Frontal cortex (tissue), 3 donors: ENCODE measurements at regions not wholly inside any gene's neighbourhood (a gene's known extent, or its start where the extent isn't known, plus 50 kb on each side); places are given as distances from the start of the nearest gene placed in this dataset.
"Not testable (repeated sequence)": the region's sequence is repeated elsewhere in the genome, so short reads cannot be mapped to it uniquely, and the experiment has no call there.

ENCODE experiments used
- DNase-seq, 2 donors: peaks; one replicate each; pipeline ENCODE4 v3.0.0; 2012; ENCODE audit warnings: low spot score in 2 of 2
- FAIRE-seq: peaks from 2 replicates; lab custom pipeline; 2012; peaks lifted over from hg19 to GRCh38; lab: Jason Lieb, UNC
- donor health status: control.
- donor health status: control.
- donor health status: control.

DNA sequence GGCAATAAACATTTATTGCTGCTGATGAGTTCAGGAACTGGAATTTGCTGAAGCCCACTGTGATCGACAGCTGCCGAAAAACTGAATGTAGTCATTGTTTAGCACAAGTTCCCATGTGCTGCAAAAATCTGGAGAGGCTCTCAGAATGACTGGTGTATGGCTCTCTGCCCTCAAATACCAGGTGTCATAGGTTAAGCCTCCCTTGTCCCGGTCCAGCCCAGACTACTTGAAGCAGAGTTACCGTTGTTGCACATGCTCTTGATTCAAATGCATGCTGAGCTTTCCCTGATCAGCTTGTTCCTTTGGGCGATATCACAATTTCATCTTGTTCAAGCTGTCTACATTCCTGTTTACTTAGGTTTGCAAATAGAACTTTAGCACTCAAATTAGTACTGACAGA is 625.2 kb downstream of the CPS1 start:
- DNase-seq, result no peak
- FAIRE-seq, result no peak

DNA sequence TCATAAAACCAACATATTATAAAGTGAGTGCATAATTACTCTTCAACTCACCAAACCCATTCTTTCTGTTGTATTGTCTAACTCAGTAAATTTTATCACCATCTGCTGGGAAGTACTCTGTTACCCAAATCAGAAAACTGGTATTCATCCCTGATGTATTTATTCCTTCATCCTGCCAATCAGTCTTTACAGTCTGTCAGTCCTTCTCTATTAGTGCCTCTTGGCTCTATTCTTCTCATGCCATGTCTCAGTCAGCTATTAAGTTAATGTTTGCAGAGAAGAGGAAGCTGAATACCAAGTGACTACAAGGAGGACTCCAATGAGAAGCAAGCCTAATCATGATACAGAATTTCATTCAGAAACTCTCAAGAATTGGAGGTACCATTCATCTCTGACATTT is 631.2 kb downstream of the CPS1 start:
- DNase-seq, result no peak
- no peak for FAIRE-seq

DNA sequence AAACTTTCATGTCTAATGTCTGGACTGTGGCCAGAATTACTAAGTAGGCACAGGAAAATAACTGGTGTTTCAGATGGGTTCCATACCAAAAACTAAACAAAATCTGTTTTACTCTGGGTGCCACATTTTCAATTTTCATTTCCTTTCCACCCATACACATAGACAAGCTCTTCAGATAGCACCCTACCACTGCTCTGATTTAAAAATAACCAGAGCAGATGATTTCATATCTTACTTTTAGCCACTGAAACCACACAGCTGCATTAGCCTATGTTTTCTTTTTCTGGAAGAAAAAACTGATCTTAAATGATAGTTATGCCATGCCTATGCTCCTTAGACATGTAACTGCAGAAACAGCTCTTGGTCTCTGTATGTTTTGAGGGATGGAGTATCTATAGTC is 647.6 kb downstream of the CPS1 start:
- DNase-seq (no peak), FAIRE-seq (no peak)

DNA sequence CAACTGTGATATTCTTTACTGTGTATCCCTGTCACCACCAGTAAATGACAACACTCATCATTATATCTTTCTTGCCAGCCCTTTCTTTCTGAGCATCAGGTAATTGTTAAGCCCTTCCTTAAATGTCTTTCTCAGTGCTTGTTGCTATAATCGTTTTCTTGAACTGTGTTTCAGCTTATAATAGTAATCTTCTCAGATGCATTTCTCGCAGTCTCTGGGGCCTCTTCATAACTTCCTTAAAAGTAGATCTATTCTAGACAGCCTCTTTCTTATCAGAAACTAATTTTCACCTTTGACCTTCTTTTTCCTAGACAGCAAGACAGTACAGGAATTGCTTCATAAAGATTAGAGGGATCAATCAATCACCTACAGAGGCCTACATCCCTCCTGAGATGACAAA is 648.1 kb downstream of the CPS1 start:
- DNase-seq (no peak), FAIRE-seq (no peak)

DNA sequence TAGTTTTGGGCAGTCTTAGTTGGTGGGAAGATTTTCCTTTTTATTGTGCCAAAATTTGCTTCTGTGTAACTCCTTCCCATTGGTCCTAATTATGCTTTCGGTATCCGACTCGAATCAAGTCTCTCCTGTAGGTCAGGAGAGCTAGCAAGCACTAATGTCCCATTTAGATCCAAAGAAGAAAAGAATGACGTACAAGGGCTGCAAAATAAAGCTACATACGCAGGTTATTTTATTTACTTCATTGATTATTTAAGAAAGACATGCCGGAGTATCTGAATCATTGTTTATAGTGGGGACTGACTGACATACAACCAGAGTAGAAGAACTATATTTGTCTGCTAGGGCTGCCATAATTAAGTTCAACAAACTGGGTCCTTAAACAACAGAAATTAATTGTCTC is 648.5 kb downstream of the CPS1 start:
- no peak for FAIRE-seq
- no peak for DNase-seq

DNA sequence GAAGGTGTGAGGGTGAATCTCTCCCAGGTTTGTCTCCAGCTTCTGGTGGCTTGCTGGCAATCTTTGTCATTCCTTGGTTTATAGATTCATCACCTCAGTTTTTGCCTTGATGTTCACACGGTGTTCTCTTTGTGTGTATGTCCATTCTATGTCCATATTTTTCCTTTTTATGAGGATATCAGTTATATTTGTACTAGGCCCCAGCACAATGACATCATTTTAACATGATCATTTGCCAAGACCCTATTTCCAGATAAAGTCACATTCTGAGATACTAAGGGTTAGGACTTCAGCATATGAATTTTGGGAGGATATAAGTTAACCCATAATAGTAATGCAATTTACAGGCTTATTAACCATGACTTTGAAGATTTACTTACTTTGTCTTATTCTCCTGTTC is 649.0 kb downstream of the CPS1 start:
- DNase-seq, result no peak
- no peak for FAIRE-seq

DNA sequence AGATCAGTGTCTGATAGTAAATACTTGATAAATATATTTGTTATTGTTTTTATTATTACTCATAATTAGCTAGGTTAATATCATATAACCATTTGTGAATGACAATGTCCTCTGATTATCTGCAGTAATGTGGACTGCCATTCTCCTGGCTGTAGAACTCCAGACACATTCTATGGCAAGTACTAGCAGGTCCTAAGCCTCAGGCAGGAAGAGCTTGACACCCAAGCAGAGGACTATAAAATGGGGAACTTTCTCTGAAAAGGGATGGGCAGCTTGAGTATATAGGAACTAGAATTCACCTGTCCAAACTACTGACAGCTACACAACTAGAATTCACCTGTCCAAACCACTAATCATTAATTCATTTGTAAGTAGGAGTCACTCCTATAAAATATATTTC is 649.4 kb downstream of the CPS1 start:
- DNase-seq (no peak), FAIRE-seq (no peak)

DNA sequence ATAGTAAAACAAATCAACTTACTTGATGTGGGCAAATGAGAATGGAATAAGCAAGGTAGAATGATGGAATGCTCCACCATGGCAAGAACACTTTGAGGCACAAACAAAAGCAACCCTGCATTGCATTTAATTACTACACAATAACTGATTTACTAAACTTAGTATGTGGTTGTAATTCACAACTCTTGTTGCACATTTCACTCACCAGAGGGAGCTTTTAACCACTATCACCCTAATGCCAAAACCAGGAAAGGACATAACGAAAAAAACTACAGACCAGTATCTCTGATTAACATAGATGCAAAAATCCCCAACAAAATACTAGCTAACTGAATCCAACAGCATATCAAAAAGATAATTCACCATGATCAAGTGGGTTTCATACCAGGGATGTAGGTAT is 659.8 kb downstream of the CPS1 start:
- DNase-seq (no peak), FAIRE-seq (no peak)

DNA sequence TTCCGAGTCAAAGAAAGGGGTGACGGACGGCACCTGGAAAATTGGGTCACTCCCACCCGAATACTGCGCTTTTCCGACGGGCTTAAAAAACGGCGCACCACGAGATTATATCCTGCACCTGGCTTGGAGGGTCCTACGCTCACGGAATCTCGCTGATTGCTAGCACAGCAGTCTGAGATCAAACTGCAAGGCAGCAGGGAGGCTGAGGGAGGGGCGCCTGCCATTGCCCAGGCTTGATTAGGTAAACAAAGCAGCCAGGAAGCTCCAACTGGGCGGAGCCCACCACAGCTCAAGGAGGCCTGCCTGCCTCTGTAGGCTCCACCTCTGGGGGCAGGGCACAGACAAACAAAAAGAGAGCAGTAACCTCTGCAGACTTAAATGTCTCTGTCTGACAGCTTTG is 663.1 kb downstream of the CPS1 start:
- not testable (repeated sequence) for DNase-seq

DNA sequence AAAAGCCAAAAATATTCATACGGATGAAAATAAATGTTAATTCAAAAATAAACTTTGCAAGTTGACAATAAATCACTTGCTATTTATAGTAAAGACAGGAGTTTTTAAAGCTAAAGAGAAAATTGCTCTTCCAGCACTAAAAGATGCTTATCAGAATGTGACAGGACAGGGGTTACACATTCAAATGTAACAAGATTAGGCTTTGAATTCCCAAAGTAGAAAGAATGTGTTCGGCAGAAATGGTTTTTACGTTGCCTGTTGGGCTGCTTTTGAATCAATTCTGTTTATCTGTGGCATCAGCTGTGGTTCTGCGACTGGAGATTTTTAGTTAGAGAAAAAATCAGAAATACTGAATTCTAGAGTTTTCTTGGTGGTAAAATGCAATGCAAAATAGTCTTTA is 669.4 kb downstream of the CPS1 start:
- DNase-seq, result no peak
- no peak for FAIRE-seq

More for the DNA sequence above, 663.1 kb downstream of the CPS1 start:
- not testable (repeated sequence) for FAIRE-seq

DNA sequence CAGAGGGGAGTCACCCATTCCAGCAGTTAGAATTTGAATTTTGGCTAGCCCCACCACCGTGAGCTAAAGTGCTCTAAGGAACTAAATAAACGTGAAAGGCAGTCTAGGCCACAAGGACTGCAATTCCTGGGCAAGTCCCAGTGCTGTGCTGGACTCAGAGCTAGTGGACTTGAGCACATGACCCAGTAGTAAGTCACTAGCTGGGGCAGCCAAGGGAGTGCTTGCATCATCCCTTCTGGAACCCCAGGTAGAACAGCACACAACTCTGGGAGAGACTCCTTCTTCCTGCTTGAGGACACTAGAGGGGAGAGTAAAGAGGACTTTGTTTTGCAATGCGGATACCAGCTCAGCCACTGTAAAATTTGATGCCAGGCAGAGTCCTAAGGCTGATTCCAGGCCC is 672.2 kb downstream of the CPS1 start:
- DNase-seq, result no peak
- FAIRE-seq, result no peak

DNA sequence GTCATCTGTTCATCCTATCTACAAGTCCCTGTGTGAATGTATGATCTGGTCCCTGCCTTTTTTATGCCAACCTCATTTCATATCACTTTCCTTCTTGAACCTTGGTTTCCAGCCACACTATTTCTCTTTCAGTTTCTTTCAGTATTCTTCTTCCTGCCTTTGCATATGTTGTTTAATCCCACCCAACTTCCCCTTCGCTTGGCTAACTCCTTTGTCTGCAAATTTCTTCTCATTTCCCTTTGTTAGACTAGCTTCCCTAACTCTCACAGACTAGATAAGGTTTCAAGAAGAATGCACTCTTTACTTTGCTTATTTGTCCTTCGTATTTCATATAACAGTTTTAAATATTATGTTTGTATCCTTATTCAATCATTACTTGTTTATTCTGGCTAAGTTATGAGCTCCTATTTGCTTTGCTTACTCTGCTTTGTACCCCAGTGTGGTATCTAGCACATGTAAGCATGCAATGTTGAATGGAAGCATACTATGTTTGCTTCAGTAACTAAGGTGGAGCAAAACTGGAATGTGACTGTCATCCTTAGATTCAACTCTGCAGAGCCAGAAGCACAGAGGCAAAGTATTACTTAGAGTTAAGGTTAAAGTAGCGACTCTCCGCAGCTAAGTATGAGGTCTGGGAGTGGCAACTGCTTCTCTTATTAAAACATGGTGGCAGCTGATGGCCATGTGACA is 681.3 kb downstream of the CPS1 start:
- DNase-seq, result no peak
- no peak for FAIRE-seq

DNA sequence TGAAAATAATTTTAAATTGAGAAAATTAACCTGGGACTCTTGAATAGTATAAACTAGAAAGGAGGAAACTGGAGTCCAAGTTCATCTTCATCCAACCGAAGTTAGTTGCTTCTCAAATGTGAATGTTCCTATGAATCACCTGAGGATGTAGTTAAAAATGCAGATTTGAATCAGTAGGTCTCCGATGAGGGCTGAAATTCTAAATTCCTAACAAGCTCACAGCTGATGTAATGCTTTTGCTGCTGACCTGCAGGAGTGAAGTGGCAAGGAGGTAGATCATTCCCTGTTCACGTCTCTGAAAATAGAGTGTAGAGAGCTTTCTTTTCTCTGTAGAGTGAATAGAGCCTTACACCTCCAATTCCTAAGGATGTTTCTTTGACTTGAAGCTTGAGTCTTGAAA is 685.5 kb downstream of the CPS1 start:
- no peak for DNase-seq
- no peak for FAIRE-seq

DNA sequence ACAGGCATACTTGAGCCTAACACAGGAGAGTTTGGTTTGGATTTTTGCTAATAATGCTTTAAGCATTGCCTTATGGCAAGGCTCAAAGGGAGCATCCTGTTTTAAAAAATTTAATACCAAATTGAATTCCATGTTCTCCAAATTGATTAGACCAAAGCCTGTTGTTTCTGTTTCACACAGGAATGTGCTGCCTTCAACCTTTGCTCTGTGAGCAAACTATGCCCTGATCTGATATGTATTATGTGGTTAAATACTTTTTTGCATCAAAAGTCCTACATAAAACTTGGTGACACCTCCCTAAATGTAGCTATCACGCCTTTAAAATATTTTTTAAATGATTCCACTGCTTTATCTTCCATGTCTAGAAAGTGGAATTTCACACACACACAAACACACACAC is 691.4 kb downstream of the CPS1 start:
- DNase-seq (no peak), FAIRE-seq (no peak)

DNA sequence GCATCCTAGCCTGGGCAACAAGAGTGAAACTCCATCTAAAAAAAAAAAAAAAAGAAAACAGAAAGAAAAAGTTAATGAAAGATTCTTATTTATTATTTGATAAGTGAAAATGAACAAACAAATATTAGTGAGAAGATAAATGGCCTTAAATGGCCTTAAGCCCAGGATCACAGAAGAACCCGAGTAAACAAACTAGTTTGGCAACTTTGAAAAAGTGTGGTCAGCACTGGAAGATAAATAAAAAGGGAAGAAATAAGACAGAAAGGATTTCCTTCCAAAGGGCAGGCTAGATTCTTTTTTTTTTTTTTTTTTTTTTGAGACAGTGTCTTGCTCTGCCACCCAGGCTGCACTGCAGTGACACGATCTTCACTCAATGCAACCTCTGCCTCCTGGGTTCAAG is 692.4 kb downstream of the CPS1 start:
- DNase-seq (no peak), FAIRE-seq (no peak)

DNA sequence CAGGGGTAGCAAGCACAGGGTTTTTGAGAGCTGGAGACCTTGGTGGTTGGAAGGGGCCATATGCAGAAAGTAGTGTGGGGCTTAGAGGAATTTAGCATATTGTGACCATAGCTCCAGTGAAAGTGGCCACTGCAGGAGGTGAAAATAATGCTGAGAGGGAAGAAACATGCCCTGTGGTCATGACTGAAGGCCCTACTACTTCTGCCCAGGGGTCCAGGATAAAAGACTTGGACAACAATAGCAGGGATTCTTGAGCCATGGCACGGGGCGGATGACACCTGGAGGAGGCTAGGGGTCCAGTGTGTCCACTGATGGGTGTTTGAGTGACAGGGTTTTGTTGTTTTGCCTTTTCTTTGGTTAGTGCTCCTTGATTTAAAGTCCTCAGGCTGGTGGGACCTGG is 694.6 kb downstream of the CPS1 start:
- FAIRE-seq (no peak), DNase-seq (no peak)

DNA sequence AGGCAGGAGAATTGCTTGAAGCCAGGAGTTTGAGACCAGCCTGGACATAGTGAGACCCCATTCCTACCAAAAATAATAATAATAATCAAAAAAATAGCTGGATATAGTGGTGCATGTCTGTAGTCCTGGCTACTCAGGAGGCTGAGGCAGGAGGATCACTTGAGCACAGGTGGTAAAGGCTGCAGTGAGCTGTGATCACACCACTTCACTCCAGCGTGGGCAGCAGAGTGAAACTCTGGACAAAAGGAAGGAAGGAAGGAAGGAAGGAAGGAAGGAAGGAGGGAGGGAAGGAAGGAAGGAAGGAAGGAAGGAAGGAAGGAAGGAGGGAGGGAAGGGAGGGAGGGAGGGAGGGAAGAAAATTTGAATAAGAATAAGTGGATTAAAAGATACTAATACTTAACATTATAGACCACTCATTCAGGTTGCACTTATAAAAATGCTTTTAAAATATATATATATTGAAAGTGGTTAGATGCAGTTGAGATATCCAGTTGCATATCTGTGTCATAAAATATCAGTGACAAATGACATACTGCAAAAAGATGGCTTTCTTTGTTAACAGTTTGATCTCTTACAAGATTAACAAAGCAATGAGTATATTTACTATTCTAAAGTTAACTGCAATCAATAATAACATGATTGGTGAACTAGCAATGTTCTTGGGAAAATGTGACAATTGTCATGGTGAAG is 702.4 kb downstream of the CPS1 start:
- DNase-seq (no peak), FAIRE-seq (no peak)

DNA sequence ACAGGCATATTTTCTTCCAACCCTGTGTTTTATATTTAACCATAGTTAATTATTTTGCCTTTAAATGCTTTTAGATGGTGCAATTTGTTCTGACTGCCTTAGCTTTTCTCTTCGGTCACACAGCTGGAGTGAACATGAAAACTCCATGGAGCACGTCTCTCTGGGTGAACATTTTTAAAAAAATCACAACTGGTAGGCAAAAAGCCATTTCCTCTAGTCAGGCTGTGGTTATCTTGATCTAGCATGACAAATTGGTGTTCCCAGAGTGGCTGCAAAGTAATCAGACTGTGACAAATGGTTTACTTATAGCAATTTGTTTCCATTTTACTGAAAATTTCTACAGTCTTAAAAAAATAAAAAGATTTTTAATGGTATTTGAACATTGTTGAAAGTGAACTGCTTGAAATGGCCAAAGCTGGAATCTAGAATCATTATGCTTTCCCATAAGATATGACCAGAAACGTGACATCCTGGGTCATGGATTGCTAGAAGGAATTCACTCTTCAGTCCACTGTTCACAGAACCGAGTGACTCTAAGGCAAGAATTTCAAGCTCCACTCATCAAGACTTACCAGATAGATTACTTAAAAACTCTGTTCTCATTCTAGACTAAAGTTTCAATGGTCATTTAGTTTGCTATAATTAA is 703.6 kb downstream of the CPS1 start:
- DNase-seq (no peak), FAIRE-seq (no peak)

DNA sequence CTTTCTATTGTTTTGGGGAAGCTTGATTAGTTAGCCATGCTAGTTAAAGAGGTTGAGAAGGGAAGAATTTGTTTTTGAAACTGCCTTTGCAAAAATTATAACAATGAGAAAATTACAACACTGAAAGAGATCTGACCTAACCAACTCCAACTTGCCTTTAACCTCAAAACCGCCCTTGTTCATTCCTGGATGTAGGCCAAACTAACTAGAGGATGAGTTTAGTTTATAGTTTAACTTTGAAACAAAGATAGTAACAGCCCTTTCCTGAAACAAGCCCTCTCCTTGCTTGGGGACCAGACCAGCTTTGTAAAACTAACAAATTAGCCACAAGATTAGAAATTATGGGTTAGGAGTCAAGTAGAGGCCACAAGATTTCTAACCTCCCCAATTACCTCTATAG is 713.9 kb downstream of the CPS1 start:
- no peak for DNase-seq
- no peak for FAIRE-seq

DNA sequence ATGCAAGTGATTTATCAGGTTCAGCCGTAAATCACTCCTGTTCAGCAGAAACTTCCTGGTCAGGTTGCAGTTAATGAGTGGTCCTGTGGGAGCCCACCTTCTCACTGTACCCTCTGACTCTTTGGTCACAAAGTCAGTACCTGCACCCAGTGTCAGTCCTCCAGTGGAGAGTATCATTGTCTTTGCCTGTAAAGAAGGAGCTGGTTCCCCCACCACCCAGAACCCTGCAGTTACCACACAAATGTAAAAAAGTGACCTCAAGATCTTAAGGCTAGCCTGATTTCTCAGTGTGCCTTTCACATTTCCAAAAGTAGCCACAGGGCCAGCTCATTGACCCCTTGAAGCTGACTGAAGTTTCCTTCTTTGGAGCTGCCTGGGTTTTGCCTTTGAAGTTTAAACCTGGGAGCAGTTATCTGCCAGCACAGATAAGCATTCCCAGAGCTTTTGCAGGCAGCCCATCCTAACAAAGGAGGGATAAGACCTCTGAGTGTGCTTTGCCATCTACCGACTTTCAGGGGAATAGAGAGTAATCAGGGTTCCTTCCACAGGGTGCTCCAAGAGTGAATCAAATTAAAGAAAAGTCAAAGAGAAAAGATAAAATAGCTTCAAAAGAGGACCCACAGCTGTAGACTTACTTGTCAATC is 725.2 kb downstream of the CPS1 start:
- no peak for FAIRE-seq
- no peak for DNase-seq

DNA sequence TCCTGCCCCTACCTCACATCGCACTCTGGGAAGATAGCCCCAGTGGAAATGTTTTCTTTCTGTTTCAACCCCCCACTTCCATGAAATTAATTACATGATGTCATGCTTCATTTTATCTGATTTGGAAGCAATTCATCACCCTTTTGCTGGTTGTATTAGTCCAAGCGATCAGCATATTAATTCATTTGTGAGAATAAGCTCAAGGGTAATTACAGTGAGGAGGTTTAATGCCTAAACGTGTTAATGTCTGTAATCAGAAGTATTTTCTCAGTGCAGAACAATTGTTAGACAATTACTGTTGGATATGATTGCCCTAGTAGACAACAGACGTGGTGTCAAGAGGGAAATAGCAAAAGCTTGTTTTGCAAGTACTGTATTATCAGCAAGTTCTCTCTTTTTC is 746.3 kb downstream of the CPS1 start:
- FAIRE-seq, result no peak
- DNase-seq, result no peak
